Pancreas (tissue), 10 donors: ENCODE measurements at regions not wholly inside any gene's neighbourhood (a gene's known extent, or its start where the extent isn't known, plus 50 kb on each side); places are given as distances from the start of the nearest gene placed in this dataset.
"Not testable (repeated sequence)": the region's sequence is repeated elsewhere in the genome, so short reads cannot be mapped to it uniquely, and the experiment has no call there.

Experiments used
- ATAC-seq, 4 donors: fragments of 200-7000 bp; cut with Tn5 transposase; one replicate each; pipeline versions ENCODE4 v1.8.0 to v1.9.1; 2020; ENCODE audit warnings: mild to moderate bottlenecking in 4 of 4, moderate library complexity in 4 of 4
- DNase-seq, 6 donors: peaks; one replicate each; pipeline ENCODE4 v3.0.0-alpha.2; 2020
- FAIRE-seq: peaks from 2 replicates; lab custom pipeline; 2012; peaks lifted over from hg19 to GRCh38; lab: Jason Lieb, UNC
- H3K27ac ChIP-seq, 4 donors: fragments of 200-600 bp; sonication (generic); 1 replicate in 3 of 4; 2 replicates in 1 of 4; pipeline versions ENCODE4 v1.5.0 to v1.8.0; 2020
- H3K27me3 ChIP-seq, 4 donors: fragments of 200-600 bp; one replicate each; pipeline ENCODE4 v1.8.0; 2021
- H3K36me3 ChIP-seq, 3 donors: fragments of 200-600 bp; sonication (generic) in 1 of 3; one replicate each; pipeline versions ENCODE4 v1.5.0 to v1.8.0; 2020 to 2021
- H3K4me1 ChIP-seq, 3 donors: fragments of 200-600 bp; one replicate each; pipeline ENCODE4 v1.8.0; 2021
- H3K4me3 ChIP-seq, 4 donors: fragments of 200-600 bp; sonication (generic) in 2 of 4; one replicate each; pipeline versions ENCODE4 v1.5.0 to v1.8.0; 2020 to 2021
- H3K9me3 ChIP-seq, 4 donors: fragments of 200-600 bp; one replicate each; pipeline ENCODE4 v1.8.0; 2021
- WGBS, 2 donors: extraction: QIAGEN DNeasy Blood & Tissue Kit; methylation state at CpG; one replicate each; pipeline ENCODE4 v1.1.7; 2013; 5-methylcytosine and 5-hydroxymethylcytosine counted together
- intact Hi-C, 3 donors: fragments of 100-400 bp; cut with DNase I; formaldehyde crosslinking; loops; one replicate each; pipeline versions ENCODE4 v1.11.1 to v1.14.2; 2022
- TF ChIP-seq, protein P1 (sequence below), 4 donors: fragments of 200-600 bp; sonication (generic) in 3 of 4; IDR thresholded peaks; one replicate each; pipeline versions ENCODE4 v1.5.0 to v1.8.0; 2021; ENCODE audit warnings: antibody characterized with exemption in 4 of 4
- donor health status: healthy with polysubstance abuse.
- donor health status: DM: no; HTN: no; CAD: no; lungs with moderate emphysema.
- donor health status: DM: no; HTN: no; CAD: no.
- donor health status: control.
- donor health status: control.
- donor health status: Bipolar disorder and iron deficiency.
- donor health status: DM: yes; HTN: yes; CAD: no.
- donor health status: DM: no; HTN: no; CAD: no.
- donor health status: DM: no; HTN: no; CAD: no.
- donor health status: DM: yes; HTN: yes; CAD: no.

DNA sequence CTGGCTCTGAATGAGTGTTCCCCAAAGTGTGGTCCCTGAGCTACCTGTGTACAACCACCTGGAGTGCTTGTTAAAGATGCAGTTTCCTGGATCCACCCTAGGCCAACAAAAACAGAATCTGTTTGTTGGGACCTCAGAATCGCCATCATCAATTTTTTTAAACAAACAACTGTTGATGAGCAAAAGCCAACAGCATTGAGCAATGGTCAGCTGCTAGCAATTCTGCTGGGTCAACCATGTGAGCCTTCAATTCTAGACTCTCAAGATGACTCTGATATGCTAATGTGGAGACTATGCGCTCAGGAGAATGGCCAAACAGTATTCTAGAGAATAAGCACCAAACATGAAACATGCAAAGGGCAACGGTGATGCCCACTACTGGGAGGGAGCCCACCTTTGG, 64.4 kb upstream of the IYD start:
- Histone ChIP-seq H3K36me3 (no peaks in the 10 kb centered on the region), H3K27me3 (no peaks in the 10 kb centered on the region), H3K4me3 (no peak overlapping the region), H3K27ac (no peak overlapping the region), H3K9me3 (no peaks in the 10 kb centered on the region), H3K4me1 (peaks cover 0 to 7% (median 0%) of the 10 kb centered on the region in 3 donors)
- TF ChIP-seq, protein P1, sequence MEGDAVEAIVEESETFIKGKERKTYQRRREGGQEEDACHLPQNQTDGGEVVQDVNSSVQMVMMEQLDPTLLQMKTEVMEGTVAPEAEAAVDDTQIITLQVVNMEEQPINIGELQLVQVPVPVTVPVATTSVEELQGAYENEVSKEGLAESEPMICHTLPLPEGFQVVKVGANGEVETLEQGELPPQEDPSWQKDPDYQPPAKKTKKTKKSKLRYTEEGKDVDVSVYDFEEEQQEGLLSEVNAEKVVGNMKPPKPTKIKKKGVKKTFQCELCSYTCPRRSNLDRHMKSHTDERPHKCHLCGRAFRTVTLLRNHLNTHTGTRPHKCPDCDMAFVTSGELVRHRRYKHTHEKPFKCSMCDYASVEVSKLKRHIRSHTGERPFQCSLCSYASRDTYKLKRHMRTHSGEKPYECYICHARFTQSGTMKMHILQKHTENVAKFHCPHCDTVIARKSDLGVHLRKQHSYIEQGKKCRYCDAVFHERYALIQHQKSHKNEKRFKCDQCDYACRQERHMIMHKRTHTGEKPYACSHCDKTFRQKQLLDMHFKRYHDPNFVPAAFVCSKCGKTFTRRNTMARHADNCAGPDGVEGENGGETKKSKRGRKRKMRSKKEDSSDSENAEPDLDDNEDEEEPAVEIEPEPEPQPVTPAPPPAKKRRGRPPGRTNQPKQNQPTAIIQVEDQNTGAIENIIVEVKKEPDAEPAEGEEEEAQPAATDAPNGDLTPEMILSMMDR (IDR thresholded peaks at IDR 0.05), result no peak
- no peak for FAIRE-seq
- no peak for ATAC-seq
- DNase-seq, result no peak
- intact Hi-C loops, result no loop called here
- WGBS, 2 donors, result 89 to 92% methylated on average over 3 of the region's 3 CpGs

DNA sequence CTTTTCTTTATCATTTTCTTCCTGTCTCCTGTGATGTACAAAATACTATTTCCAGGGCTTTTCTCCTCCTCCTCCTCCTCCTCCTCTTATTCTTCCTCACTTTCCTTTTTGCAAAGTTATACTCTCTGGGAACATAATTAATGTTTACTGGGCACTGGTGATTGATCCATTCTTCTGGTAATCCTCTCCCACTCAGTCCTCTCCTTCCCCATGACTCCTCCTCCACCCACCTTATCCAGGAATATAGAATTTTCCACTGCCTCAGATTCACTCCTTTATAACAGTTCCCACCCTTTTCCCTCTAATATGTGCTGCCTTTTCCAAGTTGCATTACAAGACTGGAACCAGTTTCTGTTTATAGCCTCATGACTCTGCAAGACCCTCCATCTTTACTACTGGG, 62.5 kb upstream of the IYD start:
- Histone ChIP-seq H3K4me3 (no peak overlapping the region), H3K4me1 (peaks cover 0 to 3% (median 0%) of the 10 kb centered on the region in 3 donors), H3K36me3 (no peaks in the 10 kb centered on the region), H3K9me3 (no peaks in the 10 kb centered on the region), H3K27ac (no peak overlapping the region), H3K27me3 (no peaks in the 10 kb centered on the region)
- DNase-seq, result no peak
- intact Hi-C loops, result no loop called here
- TF ChIP-seq, protein P1 (IDR thresholded peaks at IDR 0.05), result no peak
- ATAC-seq, result no peak
- no peak for FAIRE-seq

DNA sequence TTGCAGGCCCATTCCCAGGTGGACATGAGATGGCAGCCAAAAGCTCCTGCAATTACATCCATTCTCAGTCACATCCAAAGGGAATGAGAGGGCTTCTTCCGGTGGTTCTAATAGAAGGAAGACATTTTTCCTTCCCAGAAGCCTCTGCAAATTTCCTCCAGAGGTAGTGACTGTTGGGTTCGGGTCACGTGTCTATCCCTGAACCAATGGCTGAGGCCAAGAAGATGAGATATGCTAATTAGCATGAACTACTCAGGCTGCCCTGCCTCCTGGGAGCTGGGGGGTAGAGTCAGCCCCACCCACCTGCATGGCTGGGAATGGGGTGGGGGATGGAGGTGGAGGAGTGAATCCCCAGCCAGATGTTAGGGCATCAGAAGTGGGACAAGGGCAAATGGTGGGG, 61.3 kb upstream of the IYD start:
- ATAC-seq (no peak), FAIRE-seq (no peak), DNase-seq (no peak)
- Histone ChIP-seq H3K36me3 (no peaks in the 10 kb centered on the region), H3K9me3 (no peaks in the 10 kb centered on the region), H3K27me3 (no peaks in the 10 kb centered on the region), H3K27ac (no peak overlapping the region), H3K4me3 (no peak overlapping the region), H3K4me1 (peaks cover 0 to under 1% (median 0%) of the 10 kb centered on the region in 3 donors)
- intact Hi-C loops, result no loop called here
- TF ChIP-seq, protein P1 (IDR thresholded peaks at IDR 0.05), result no peak
- 91 to 97% methylated on average over 3 of the region's 3 CpGs for WGBS, 2 donors

GRCh38 chr6:150308812-150309645, 59.8 kb upstream of the IYD start:
- Histone ChIP-seq H3K36me3 (no peaks in the 10 kb centered on the region), H3K27me3 (no peaks in the 10 kb centered on the region), H3K9me3 (no peaks in the 10 kb centered on the region), H3K27ac (no peak overlapping the region), H3K4me3 (no peak overlapping the region), H3K4me1 (no peaks in the 10 kb centered on the region)
- ATAC-seq, result no peak
- 72 to 79% methylated on average over 11 of the region's 11 CpGs for WGBS, 2 donors
- no peak for DNase-seq
- intact Hi-C loops, result no loop called here
- no peak for FAIRE-seq
- TF ChIP-seq, protein P1 (IDR thresholded peaks at IDR 0.05), result no peak

GRCh38 chr6:150310539-150310938, 58.3 kb upstream of the IYD start:
- WGBS, 2 donors, result 35 to 53% methylated on average over 1 of the region's 1 CpG
- ATAC-seq (no peak), FAIRE-seq (no peak)

GRCh38 chr6:150311149-150311944, 57.5 kb upstream of the IYD start:
- H3K4me3 ChIP-seq, FAIRE-seq, DNase-seq, ATAC-seq, H3K9me3 ChIP-seq, intact Hi-C loops, H3K4me1 ChIP-seq, H3K27me3 ChIP-seq, H3K27ac ChIP-seq, H3K36me3 ChIP-seq: not testable (repeated sequence)
- WGBS, 2 donors, result 87 to 92% methylated on average over 13 of the region's 13 CpGs

More at GRCh38 chr6:150310539-150310938, 58.3 kb upstream of the IYD start:
- intact Hi-C loops, result no loop called here
- Histone ChIP-seq H3K9me3 (no peaks in the 10 kb centered on the region), H3K27ac (no peak overlapping the region), H3K4me1 (no peaks in the 10 kb centered on the region), H3K27me3 (no peaks in the 10 kb centered on the region), H3K36me3 (no peaks in the 10 kb centered on the region), H3K4me3 (no peak overlapping the region)
- TF ChIP-seq, protein P1 (IDR thresholded peaks at IDR 0.05), result no peak
- no peak for DNase-seq
